AG09309 (cell line): ENCODE measurements at regions not wholly inside any gene's neighbourhood (a gene's known extent, or its start where the extent isn't known, plus 50 kb on each side); places are given as distances from the start of the nearest gene placed in this dataset.

Experiments used
- DNase-seq: peaks from one replicate; pipeline ENCODE4 v3.0.0-alpha.2; 2010; ENCODE audit warnings: low read depth
- H3K4me3 ChIP-seq: 2 replicates; pipeline ENCODE4 v1.5.1; 2011; ENCODE audit warnings: mild to moderate bottlenecking, low read depth, low read length, moderate library complexity; ENCODE audit not compliant: control insufficient read depth
- TF ChIP-seq, protein P1 (sequence below): IDR thresholded peaks from 2 replicates; pipeline ENCODE4 v1.5.1; 2011; ENCODE audit warnings: mild to moderate bottlenecking, low read depth, low read length, inconsistent platforms; ENCODE audit not compliant: insufficient read depth, control insufficient read depth; ENCODE audit errors: missing control alignments

DNA sequence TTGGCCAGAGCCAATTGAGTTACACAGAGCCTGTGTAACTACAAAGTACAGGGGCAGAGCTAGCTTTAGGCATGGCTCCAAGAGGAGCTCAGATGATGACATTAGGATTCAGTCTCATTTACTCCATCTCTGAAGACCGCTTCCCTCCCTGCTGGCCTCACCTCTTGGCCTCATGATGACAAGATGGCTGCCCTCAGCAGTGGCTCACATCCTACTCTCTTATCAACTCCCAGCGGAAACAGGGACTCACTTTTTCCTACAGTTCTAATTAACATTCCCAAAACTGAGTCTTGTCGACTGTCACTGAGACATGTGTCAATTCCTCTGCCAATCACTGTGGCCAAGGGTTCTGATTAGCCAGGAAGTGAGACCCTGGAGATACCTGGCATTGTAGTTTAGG is 59.4 kb upstream of the ECE1 start:
- TF ChIP-seq, protein P1, sequence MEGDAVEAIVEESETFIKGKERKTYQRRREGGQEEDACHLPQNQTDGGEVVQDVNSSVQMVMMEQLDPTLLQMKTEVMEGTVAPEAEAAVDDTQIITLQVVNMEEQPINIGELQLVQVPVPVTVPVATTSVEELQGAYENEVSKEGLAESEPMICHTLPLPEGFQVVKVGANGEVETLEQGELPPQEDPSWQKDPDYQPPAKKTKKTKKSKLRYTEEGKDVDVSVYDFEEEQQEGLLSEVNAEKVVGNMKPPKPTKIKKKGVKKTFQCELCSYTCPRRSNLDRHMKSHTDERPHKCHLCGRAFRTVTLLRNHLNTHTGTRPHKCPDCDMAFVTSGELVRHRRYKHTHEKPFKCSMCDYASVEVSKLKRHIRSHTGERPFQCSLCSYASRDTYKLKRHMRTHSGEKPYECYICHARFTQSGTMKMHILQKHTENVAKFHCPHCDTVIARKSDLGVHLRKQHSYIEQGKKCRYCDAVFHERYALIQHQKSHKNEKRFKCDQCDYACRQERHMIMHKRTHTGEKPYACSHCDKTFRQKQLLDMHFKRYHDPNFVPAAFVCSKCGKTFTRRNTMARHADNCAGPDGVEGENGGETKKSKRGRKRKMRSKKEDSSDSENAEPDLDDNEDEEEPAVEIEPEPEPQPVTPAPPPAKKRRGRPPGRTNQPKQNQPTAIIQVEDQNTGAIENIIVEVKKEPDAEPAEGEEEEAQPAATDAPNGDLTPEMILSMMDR: no peak
- DNase-seq: no peak
- H3K4me3 ChIP-seq: no peak overlapping the region

DNA sequence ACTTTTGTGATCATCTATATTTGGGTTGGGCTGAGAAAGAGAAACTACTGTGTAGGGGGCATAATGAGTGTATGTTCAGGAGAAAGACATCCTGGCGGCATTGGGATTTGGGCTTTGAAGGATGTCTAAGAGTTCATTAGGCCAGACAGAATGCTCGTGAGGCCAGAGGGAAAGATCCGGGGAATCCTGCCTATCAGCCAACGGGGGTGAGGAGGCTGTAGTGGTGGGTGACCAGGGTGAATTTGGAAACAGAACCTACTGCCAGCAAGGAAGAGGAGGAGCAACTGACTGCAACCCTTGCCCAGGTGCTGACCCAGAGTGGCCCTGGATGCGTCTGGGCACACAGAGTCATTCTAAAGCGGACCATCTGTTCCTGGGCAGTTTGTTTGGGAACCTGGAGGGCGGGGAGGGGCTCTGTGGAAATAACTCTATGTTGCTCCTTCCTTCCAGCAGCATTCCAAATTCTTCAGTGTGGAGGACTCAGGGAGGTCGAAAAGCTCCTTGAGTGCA is 56.9 kb upstream of the ECE1 start:
- no peak for DNase-seq
- TF ChIP-seq, protein P1: no peak
- H3K4me3 ChIP-seq: no peak overlapping the region

DNA sequence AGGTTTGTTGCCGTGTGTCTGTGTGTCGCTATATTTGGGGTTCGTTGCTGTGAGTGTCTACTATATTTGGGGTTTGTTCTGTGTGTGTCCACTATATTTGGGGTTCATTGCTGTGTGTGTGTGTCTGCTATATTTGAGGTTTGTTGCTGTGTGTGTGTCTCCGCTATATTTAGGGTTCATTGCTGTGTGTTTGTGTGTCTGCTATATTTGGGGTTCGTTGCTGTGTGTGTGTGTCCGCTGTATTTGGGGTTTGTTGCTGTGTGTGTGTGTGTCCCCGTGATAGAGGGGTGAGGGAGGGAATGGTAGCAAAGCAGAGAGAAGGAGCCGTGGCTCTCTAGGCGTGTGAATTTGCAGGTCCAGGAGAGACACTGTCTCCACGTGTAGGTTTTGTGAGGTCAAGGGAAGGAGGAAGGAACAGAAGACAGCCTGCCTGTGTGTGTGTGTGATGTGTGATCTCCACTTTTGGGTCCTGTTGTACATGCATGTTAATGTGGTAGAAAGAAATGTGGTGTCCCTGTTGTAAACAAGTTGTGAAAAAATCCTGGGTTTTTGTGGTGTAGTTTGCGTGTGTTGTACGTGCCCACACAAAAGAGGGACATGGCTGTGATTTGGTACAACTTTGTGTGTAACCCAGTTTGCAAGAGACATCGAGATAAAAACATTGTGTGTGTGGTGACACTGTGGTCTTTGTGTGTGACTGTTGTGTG is 56.3 kb upstream of the ECE1 start:
- TF ChIP-seq, protein P1: no peak
- H3K4me3 ChIP-seq: peak overlapping the region; percentile 91
- DNase-seq: no peak

DNA sequence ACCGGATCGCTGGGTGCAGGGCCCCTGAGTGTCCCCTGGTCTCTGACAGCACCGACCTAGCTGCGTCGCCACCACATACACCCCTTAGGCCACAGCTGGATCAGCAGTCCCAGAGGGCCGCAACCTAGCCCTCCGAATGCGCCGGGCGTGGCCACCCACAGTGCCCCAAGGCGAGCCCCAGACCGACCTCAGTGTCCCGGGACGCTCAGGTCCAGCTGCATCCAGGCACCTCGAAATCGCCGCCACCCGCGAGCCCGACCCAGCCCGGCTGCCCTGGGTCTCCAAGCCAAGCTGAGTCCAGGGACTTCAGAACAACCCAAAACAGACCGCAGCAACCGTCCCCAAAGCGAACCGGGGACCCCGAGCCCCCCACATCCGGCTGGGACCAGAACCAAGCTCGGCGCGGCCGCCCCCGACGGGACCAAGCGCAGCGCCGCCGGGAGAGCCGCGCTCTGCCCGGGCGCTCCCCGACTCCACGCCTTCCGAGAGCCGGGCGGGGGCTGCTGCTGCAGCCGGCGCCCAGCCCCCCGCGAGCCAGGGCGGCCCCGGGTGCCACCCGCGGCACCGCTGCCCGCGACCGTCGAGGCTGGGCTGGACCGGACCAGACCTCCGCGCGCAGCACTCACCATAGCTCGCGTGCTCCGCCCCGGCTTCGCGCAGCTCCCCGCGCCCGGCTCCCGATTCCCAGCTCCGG is 54.6 kb upstream of the ECE1 start:
- H3K4me3 ChIP-seq: peak overlapping the region; percentile 91
- TF ChIP-seq, protein P1: no peak
- no peak for DNase-seq

DNA sequence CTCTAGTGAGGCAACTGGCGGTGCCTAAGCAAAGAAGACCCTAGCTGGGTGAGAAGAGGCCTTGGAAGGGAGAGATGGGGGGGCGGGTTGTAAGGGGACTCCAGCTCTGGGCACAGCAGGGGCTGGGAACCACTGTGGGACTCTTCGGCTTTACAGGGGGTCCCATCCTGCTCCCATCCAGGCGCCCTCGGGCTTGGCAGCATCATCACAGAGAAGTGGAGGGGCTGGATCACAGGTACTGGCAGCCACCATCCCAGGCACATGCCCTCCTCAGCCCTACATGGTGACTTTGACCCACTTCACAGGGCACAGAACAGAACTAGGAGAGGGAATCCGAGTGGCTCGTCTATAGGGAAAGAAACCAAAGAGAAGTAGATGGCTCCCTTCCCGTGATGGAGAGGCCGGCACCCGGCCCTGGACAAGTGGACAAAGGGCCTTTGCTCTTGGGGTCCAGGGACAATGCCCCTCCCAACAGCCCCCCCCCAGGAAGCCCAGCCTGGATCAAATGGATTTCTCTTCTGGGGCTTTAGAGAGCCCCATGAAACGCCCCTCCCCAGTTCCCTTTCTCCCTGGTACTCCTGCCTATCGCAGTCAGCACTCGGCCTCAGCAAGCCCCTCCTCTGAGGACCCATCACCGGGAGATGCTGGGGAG is 54.0 kb upstream of the ECE1 start:
- TF ChIP-seq, protein P1: no peak
- no peak for DNase-seq
- H3K4me3 ChIP-seq: peak overlapping the region; percentile 91

DNA sequence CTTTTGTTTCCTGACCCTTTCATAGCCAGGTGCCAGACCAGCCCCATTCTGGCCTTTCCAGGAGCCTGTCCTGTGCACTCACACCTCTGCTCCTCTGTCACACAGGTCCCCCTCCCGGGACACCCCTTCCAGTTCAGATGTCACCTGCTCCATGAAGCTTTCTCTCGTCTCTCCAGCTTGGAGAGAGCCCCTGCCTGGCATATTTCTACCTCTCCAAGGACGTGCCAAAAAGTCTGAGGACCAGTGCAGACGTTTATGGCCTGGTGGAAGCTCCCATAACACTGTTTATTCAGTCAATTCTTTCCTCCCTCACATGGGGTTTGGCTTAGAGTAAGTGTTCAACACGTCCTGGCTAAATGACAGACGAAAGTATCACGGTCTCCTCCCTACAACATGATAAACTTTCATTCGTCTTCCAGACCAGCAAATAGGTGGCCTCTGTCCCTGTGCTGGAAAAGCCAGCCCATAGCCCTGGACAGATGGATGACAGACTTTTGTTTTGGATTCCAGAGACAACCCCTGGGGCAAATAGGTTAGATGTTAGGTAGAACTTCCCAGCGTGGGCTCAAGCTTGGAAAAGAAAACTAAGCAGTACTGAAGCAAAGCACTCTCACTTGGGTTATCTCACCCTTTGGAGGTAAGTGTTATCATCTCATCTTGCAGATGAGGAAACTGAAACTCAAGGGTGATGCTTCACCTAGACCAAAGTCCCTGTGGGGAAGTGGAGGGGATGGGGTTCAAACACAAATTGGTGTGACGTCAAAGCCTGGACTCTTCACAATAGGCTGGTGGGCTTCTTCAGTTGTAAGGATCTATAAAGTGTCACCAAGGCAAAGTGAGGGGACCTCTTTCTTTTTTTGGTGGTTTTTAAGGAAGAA is 52.9 kb upstream of the ECE1 start:
- DNase-seq: no peak
- no peak overlapping the region for H3K4me3 ChIP-seq
- TF ChIP-seq, protein P1: no peak
